HG02642 (cell line): ENCODE measurements at regions not wholly inside any gene's neighbourhood (a gene's known extent, or its start where the extent isn't known, plus 50 kb on each side); places are given as distances from the start of the nearest gene placed in this dataset.

Experiments used
- ATAC-seq: cut with Tn5 transposase; IDR thresholded peaks from one replicate; pipeline ENCODE4 v1.9.1; 2021; ENCODE audit warnings: mild to moderate bottlenecking; ENCODE audit not compliant: unreplicated experiment, poor library complexity

DNA sequence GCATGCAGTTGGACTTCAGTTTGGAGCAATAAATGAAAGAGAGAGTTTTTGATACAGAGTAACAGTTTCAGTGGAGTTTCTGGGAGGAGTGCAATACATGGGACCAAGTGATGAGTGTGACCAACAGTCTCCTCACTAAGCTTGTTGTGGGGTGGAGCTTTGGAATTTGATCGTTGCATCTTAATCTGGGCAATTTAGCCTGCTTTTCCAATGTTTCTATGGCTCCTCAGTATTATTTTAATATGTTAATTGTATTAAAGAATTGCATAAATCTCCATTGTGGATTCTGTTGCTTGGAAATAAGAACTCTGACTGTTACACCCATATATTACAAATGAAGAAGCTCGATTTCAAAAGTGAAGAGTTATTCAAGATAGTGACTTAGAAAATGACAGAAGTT is 446.6 kb upstream of the LRATD1 start:
- no peak for ATAC-seq

DNA sequence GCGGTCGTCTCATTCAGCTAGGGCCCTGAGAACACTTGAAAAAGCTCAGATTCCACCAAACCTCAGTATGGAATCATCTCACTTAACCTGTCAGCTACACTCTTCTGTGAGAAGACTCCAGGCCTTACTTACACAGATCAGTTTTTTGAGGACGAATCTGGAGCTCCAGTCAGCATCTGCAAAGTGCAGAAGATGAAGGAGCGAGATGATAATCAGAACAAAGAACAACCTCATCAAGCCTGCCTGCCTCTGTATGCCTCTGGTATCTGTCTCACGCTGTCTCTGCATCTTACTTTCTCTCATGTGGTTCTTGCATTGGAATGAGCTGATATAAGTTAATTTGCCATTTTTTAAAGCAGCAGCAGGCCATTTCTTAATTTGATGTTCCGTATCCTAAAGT is 444.1 kb upstream of the LRATD1 start:
- ATAC-seq, result no peak

DNA sequence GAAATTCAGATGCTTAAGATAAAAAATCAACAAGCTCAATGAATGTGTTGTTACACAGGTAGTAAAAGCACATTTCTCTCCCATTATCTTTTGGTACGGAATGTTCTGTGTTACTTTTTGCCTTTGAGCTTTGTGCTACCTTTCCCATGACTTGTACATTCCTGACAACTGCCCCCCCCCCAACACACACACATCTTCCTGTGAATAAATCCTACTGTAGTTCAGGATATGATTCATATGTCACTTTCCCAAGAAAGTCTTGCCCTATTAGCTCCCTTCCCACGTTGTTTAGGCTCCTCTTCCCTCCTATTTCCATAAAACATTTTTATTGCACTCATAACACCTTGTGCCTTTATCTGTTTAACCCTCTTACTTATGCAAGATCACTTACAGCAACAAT is 442.6 kb upstream of the LRATD1 start:
- ATAC-seq, result no peak

DNA sequence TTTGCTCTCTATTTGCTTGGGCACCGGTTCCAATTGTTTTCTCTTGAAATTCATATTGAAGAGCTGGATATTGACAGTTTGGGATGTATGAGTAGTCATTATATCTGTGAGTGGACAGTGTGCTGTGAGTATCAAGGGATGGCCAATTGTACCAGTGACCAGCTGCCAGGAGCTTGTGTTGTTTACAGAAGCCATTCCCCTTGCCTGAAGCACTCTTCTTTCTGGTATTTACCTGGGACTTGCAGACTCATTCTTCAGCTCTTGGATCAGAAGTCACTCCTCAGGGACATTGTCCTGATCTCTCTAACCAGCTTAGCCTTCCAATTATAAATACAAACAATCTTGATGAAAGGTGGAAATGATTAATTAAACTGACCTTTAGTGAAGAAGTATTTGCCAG is 438.3 kb upstream of the LRATD1 start:
- ATAC-seq, result no peak

DNA sequence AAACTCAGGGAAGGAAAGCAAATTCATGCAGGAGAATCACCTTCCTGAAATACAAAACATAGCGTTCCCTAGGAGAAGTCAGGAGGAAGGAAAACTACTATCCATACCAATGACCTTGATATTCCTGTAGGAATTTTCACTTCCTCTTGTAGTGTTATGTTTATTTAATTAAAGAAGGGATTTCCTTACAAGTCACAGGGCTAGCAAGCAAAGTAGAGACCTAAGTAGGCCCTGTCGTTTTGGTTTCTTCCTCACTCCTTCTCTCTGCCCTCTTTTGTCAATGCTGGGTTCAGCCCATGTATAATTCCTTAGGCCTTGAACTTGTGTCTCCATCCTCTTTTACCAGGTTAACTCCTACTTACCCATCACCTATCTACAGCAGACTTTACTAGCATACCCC is 435.2 kb upstream of the LRATD1 start:
- no peak for ATAC-seq

DNA sequence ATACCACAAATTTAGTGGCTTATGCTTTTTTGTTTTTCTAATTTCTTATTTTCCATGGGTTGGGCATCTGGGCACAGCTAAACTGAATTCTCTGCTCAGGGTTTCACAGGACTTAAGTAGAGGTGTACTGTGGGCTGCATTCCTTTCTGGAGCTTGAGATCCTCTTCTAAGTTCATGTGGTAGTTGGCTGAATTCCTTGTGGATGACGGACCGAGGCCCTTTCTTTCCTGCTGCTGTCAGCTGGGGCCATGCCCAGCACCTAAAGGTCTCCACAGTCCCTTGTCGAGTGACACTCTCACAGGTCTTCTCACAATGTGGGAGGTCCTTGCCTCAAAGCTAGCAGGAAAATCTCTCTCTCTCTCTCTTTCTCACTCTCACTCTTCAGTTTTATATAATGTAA is 433.5 kb upstream of the LRATD1 start:
- ATAC-seq, result no peak

DNA sequence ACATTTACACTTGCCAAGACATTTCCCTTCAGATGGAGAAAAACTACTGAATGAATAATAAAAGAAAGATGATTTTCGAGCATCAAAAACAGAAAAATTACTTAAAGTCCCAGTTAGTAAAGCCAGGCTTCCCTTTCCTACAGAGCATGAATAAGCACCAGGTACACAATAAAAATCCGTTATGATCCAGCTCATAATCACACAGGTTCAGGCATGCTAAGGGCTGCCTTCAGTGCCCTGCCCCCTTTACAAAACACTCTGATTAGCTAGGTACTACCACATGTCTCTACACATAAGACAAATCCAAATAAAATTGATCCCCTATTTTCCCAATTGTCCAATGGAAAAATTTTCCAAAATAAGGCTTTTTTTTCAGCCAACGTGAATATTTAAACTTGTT is 413.2 kb upstream of the LRATD1 start:
- ATAC-seq, result no peak

DNA sequence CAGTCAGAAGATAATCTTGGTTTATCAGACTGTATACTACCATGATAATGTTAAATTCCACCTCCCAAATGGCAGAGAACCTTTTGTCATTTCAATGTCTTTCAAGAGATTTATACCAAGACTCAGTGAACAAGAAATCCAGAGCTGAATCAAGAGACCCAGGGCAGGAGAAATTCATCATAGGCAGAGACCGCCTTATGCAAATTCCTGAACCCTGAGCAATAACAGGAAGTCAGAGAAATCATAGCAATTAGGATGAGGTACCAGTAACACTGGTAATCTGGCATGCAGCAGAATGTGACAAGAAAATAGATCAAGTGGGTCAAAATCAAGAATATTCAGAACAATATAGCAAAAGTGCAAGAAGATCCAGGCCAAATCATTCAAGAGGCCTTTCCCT is 412.4 kb upstream of the LRATD1 start:
- ATAC-seq, result no peak

DNA sequence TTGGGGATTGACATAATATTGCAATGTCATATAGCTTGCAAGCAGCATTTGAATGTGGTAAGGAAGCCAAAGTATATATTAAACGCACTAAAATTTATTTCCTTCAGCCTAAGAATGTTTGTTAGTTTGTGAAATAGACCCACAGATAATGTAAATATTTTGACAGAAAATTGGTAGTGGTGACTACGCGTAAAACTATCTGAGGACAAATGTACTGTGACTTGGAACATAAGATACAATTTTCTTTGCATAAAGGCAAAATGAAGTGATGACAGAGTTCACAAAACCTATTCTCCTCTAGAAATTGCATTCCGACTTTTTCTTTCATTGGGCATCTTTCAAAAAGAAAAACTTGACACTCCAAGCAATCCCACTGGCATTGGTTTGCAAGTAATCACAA is 411.1 kb upstream of the LRATD1 start:
- ATAC-seq, result no peak

DNA sequence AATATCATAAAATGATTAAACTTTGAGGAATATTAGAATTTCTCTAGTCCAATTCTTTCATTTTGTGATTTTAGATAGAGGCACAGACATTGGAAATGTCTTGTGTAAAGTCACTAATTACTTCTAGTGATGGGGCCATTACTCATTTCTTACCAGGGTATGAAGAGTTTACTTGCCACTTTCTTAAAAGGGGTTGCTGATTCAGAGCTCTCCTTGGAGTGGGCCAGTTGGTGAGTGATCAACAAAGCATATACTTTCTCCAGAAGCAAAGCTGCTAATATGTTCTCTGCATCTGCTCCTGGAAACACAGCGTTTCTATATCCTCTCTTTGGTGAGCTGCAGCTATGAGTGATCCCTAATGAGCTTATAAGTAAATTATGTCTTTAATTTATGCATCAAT is 408.9 kb upstream of the LRATD1 start:
- ATAC-seq, result no peak

DNA sequence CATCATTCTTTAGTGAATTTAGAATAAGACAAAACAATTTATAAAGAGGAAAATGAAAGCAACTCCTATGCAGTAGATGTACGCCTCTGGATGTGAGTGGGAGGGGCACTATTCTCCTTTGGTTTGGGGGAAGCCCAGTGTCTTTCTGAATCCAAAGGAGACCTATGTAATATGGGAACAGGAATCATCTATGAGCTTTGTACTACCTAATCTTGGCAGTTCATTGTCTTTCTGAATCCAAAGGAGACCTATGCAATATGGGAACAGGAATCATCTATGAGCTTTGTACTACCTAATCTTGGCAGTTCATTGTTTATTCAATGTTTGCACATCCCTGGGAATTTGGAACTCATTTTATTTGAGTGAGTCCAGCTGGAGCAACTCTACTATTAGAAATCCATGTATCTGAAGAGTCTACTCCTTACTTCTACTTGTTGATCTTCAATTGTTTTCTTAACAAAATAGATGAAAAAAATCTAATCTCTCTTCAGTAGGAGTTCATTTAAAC is 401.1 kb upstream of the LRATD1 start:
- no peak for ATAC-seq

DNA sequence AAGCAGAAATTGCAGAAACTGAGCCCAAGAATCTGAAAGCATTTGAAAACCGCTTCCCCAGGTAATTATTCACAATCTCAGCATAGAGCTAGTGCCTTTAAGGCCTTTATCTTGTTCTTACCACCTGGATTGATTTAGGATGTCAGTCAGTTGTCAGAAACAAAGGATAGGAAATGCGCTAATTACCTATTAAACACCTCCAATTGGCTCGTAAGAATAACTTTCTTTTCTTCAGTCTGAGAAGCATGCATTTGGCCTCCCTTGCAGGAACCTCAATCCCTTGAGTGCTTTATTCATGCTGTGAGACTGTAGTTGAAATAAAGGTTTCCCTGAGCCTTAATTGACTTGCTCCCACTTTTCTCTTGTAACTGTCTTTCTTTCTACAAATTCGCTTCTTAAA is 400.3 kb upstream of the LRATD1 start:
- ATAC-seq, result no peak

DNA sequence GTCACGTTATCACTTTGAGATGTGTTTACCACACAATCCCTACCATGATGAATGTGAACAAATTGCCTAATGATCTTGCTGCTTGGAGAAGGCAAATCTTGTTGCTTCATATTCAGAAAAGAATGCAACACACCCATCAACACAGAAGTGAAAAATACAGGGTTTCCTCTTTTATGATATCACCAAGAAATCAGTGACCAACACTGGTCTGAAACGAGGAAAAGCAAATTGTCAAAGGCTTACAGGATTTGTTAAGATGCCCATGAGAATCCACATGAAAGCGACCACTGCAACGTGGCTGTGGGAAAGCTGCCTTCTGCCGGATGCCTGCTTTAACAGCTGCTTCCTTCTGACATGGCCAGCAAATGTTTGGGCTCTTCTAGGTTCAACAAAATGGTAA is 397.6 kb upstream of the LRATD1 start:
- no peak for ATAC-seq

DNA sequence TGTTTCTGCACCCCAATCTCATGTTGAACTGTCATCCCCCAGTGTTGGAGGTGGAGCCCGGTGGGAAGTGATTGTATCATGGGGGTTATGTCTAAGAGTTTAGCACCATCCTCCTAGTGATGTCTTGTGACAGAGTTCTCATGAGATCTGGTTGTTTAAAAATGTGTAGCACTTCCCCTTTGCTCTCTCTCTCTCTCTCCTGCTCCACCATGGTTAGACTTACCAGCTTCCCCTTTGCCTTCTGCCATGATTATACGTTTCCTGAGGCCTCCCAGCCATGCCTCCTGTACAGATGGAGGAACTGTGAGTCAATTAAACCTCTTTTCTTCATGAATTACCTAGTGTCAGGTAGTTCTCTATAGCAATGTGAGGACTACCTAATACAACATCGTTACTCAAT is 396.9 kb upstream of the LRATD1 start:
- ATAC-seq, result no peak

DNA sequence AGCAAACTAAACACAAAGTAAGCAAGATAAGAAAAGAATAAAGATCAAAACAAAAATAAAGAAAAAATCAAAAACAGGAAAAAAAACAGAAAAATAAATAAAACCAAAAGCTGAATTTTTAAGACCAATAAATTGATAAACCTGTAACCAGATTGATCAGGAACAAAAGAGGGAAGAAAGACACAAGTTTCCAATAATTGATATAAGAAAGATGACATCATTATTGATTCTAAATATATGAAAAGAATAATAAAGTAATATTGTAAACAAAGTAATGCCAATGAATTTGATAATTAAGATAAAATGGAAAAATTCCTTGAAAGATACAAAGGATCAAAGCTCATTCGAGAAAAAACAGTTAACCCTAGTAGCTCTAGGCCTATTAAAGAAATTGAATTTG is 394.6 kb upstream of the LRATD1 start:
- ATAC-seq, result no peak

DNA sequence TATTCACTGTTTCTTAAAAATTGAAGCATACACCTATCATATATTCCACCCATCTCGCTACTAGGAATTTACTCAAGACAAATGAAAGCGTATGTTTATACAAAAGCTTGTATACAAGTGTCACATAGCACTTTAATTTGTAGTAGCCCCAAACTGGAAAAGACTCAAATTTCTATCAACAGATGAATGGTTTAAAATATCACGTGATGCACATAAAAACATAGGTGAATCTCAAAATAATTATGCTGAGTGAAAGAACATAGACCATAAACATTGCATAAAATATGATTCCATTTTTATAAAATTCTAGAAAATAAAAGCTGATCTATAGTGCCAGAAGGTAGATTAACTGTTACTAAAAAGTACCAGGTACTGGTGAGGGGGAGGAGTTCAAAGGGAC is 392.9 kb upstream of the LRATD1 start:
- no peak for ATAC-seq

DNA sequence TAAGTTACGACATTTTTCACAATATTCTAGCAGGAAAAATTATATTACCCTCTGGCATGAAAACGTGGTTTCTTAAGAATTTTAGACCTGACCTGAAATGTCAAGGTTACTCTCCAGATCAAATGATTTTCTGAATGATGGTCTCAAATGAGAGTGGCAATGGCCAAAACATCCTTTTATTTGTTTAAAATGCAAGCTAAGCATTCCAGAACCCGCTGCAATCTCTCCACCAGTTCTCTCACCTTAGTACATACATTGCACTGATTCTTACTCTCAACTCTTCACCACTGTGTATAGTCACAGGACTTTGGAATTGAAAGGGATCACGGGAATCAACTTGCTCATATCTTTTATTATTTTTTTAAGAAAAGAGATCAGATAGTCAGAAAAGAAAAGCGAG is 391.6 kb upstream of the LRATD1 start:
- ATAC-seq, result no peak

DNA sequence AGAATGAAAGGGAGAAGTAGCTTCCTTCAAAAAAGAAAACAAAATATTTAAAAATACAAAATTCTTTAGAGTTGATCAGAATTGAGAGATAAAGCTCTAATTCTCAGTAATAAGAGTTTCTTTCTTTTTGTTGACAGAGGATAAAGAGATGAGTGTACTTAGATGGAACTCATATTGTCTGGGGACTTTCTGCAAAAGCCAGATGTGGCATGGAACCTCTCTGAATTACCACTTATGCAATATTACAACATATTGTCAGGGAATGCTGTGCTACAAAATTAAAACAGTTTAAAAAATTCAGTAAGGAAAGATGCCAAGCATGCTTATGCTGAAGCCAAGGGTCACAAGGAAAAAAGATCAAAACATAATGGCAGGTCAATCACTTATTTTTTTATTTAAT is 386.6 kb upstream of the LRATD1 start:
- no peak for ATAC-seq

DNA sequence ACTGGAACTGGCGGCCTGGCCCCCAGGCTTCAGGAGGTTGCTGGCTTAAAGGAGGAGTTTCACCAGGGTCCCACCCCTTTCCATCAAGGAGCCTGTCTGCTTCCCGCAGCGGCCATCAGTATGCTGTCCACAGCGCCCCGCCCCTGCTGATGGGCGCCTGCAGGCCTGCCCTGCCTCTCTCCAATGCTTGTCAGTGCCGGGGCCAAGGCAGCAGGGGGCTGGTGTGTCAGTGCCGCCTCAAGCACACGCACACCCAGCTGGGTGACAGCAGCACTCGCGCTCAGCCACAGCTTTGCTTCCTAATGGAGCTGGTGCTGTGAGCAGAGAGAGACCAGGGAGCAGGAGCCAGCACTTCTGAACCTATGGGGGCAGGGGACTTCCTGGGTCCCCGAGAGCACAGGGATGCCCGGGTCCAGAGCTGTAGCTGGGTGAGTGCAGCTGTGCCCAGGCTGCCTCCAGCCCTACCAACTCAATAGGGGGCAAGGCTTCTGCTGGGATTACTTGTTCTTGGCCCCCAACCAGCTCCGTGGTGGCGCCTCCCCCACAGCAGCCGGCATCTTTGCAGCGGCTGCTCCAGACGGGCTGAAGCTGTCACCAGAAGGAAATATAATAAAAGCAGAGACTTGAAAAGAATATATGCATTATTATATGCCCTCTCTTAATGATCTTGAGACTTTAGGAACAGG is 377.2 kb upstream of the LRATD1 start:
- no peak for ATAC-seq

DNA sequence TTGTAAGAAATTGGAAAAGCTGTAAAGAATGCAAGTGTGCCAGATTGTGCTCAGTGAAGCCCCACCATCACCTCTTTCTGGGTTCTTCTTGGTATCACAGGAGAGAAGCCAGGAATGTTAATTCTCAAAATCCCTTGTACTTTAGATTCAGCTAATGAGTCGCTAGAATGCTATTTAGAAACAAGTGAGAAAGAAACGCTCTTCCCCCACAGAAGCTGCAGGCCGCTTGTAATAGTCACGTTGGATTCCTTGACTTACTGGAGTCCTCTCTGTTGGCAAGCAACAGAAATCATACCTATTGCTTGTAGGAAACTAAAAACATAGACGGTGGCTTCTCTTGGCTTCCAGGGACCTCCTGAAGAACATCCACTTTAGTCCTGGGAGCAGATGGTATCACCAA is 375.6 kb upstream of the LRATD1 start:
- no peak for ATAC-seq

DNA sequence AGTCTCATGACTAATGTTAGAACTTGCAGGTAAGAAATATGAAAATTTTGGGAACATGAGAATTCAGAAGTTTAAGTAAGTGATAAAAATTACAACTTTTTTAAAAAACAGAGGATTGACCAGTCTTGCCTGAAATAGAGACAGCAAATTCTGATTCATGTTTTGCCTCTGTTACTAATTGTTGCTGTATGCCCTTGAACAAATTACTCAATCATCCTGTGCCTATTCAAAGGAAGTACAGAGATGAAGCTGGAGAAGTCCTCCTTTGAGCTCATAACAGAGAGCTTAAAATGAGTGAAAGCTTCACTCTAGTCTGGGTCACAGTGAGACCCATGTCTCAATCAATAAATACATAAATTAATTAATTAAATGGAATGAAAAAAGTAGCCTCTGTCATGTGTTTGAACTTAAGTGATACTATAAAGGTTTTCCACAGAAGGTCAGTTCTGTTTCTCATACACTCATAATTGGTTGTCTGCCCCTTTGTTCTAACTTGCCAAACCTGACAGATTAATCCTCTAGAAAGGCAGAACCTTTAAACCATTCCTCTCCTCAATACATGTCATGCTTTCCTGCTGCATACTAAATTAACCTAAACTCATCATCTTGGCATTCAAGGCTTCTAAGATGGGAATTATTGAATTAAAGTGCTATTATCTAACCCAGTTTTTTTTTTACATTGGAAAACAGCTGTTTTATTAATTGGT is 374.6 kb upstream of the LRATD1 start:
- ATAC-seq, result no peak

DNA sequence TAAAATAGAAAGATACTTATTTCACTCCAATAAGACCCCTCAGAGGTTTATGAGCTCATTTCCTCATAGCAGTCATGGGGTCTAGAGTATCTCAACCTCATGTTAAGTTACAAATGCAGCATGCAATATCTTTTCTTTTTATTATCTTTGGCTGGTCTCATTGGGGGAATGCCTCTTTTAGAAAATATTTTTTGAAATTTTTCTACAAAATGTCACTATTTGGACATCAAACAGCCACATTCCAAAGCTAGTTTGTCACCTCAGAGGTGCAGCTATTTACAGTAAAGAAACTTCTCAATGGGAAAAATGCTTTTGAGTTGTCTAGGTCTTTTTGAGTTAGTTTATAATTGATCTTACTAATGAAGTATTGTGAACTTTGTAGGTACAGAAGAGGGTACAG is 370.7 kb upstream of the LRATD1 start:
- ATAC-seq, result no peak
